ENCODE measurements at regions not wholly inside any gene's neighbourhood (a gene's known extent, or its start where the extent isn't known, plus 50 kb on each side); places are given as distances from the start of the nearest gene placed in this dataset.

- TF ChIP-seq GATA2 (IDR thresholded peaks at IDR 0.05; ENCODE audit: low read depth, low read length) (no peak), GATA3 (IDR thresholded peaks at IDR 0.05; ENCODE audit: low read depth, low read length) (no peak)
These were observed 177.0 kb downstream of the RBM46 start for GRCh38 chr4:154958121-154958520.

Measured in SH-SY5Y (cell line).